ENCODE measurements at regions not wholly inside any gene's neighbourhood (a gene's known extent, or its start where the extent isn't known, plus 50 kb on each side); places are given as distances from the start of the nearest gene placed in this dataset.

DNA sequence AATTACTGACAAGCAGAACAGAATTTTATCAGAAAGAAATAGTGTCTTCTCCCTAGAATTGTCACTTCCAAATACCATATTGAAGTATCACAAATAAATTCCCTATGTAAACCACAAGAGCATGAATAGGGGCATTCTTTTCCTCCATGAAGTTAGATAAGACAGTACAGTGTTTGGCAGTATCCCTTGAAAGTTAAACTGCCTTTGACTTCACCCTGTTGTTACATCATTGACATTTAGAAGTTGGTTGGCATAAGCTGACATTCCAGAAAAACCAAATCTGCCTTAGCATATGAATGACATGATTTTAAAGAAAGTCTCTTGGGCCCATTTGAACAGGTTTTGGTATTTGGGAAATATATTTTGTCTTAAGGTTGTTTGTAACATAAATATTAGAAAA, 50.2 kb upstream of the OSR1 start:
- TF ChIP-seq, protein P1, sequence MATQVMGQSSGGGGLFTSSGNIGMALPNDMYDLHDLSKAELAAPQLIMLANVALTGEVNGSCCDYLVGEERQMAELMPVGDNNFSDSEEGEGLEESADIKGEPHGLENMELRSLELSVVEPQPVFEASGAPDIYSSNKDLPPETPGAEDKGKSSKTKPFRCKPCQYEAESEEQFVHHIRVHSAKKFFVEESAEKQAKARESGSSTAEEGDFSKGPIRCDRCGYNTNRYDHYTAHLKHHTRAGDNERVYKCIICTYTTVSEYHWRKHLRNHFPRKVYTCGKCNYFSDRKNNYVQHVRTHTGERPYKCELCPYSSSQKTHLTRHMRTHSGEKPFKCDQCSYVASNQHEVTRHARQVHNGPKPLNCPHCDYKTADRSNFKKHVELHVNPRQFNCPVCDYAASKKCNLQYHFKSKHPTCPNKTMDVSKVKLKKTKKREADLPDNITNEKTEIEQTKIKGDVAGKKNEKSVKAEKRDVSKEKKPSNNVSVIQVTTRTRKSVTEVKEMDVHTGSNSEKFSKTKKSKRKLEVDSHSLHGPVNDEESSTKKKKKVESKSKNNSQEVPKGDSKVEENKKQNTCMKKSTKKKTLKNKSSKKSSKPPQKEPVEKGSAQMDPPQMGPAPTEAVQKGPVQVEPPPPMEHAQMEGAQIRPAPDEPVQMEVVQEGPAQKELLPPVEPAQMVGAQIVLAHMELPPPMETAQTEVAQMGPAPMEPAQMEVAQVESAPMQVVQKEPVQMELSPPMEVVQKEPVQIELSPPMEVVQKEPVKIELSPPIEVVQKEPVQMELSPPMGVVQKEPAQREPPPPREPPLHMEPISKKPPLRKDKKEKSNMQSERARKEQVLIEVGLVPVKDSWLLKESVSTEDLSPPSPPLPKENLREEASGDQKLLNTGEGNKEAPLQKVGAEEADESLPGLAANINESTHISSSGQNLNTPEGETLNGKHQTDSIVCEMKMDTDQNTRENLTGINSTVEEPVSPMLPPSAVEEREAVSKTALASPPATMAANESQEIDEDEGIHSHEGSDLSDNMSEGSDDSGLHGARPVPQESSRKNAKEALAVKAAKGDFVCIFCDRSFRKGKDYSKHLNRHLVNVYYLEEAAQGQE (IDR thresholded peaks at IDR 0.05; ENCODE audit: insufficient read depth in 1 of 2, low read depth in 2 of 2, low read length in 2 of 2) = no peak
- no peak for TF ChIP-seq TAF1 (IDR thresholded peaks at IDR 0.05; ENCODE audit: borderline replicate concordance, insufficient read depth, low read length)

Data from PFSK-1 (cell line).